HG02884 (cell line): ENCODE measurements at regions not wholly inside any gene's neighbourhood (a gene's known extent, or its start where the extent isn't known, plus 50 kb on each side); places are given as distances from the start of the nearest gene placed in this dataset.
"Not testable (repeated sequence)": the region's sequence is repeated elsewhere in the genome, so short reads cannot be mapped to it uniquely, and the experiment has no call there.

Source experiments
- ATAC-seq: cut with Tn5 transposase; IDR thresholded peaks from one replicate; pipeline ENCODE4 v1.9.1; 2021; ENCODE audit warnings: mild to moderate bottlenecking, moderate library complexity; ENCODE audit not compliant: unreplicated experiment

DNA sequence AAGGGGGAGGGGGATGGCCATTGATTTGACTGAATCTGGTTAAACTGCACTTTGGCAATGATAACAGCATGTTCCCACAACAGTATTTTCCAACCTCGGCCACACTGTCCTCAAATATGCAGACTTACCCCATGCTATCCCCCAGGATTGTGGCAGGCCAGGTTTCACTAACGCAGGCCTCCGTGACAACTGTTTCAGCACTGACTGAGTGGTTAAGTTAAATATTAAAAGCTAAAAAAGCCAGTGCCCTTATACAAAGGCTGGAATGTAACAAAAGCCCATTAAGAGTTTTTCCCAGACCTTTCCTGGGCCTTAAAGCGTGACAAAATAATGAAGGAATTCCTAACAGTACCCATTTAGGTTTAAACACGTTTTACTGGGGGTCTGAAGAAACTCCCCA, 202.9 kb downstream of the USP25 start:
- no peak for ATAC-seq

DNA sequence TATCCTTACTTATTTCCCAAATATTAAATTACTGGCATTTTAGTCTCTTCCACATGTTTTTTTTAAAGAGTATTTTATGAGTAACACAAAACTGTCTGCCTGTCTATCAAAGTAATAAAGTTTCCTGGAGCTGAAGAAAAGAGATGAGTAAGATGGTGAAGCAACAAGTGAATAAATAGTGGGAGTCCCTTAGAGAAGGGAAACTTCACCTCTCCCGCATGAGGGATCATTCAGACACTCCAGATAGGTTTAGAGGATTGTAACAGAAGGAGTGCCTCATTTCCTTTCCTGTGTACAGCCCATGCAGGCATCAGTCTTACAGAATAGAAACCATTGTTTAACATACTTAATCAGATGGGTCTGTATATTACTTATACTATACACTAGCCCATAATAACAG, 205.7 kb downstream of the USP25 start:
- ATAC-seq, result no peak

DNA sequence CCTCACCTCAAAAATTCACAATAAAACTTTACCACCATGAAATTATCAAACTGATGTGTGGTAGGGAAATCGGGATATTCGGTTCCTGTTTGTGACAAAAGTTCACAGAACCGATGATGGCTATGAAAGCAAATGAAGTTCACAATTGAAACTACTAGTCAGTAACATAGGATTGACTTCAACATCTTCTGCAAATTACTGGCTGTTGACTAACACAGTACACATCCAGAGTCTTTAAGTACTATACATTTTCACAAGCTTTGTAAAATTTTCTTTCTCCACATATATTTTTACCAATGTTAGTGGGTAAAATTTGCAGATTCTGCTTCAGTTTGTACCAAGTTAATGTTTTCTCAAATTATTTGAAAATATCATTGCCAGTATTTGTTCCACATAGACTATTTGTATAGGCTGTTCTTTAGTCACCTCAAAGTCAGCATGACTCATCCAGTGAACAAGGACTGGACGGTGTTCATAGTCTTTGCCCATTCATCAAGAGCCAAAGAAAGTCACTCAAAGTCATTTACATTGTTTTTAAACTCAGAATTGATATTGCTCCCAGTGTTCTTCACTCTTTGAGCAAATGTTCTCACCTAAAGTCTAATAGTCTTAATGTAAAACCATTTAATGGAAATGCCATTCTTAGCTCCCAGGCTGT, 213.4 kb downstream of the USP25 start:
- no peak for ATAC-seq

DNA sequence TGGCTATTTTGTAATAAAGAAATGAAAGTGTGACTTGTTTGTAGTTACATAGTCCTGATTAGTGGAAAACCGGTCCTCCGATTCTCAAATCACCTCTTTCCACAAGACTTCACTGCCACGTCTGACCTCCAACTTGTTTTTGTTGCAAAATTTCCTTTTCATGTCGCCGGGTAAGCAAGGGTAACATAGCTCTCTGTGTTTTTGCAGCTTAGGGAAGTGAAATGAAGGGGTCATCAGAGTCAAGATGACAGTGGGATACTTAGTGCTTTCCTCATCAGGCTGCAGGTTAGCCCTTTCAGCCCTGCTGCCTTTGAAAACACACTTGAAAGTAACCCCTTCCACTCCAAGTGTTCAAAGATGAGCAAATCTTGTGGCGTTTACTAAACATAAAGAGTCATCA, 217.9 kb downstream of the USP25 start:
- no peak for ATAC-seq

DNA sequence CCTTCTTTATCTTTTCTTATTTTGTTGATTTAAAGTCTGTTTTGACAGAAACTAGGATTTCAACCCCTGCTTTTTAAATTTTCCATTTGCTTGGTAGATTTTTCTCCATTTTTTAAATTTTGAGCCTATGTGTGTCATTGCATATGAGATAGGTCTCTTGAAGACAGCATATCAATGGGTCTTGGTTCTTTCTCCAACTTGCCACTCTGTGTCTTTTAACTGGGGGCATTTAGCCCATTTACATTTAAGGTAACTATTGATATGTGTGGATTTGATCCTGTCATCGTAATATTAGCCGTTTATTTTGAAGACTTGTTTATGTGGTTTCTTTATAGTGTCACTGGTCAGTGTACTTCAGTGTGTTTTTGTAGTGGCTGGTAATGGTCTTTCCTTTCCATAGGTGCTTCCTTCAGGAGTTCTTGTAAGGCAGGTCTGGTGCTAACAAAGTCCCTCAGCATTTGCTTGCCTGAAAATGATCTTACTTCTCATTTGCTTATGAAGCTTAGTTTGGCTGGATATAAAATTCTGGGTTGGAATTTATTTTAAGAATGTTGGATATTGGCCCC, 223.9 kb downstream of the USP25 start:
- no peak for ATAC-seq

DNA sequence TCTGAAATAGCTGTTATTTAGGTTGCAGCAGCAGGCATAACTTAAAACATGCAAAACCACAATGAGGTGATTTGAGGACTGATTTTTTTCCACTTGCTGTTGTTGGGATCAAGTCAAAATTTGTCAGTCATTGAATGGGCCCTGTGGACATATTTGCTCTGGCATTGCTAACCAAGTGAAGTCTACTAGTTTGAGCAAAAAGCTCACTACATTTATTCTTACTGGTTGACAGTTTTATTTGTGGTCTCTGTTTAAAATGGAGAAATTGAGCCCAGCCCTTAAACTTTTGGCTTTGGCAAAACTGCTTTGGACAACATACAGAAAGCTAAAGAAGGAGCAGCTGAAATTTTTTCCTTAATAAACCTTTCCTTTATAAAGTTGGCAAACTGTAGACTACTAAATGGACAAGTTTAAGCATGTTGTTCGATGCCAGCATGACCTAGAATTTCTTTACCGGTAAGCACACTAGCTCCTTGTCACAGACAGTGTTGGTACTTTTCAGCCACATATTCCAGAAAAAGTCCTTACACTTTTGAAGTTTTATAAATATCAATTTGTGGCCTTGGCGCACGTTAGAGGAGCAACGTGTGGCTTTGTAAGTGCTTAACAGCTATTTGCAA, 234.6 kb downstream of the USP25 start:
- no peak for ATAC-seq

DNA sequence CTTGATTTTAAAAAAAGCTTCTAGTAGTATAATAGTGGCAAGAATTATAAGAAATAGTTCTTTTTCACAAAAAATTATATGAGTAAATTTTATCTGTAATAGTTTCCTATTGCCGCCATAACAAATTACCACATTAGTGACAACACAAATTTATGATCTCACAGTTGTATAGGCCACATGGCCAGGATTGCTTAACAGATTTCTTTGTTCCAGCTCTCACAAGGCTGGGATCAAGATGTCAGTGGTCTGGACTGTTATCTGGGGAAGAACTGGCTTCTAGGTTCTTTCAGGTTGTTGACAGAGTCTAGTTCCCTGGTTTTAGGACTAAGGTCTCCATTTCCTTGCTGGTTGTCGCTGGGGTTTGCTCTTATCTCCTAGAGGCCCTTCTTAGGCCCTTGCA, 236.4 kb downstream of the USP25 start:
- ATAC-seq, result no peak

DNA sequence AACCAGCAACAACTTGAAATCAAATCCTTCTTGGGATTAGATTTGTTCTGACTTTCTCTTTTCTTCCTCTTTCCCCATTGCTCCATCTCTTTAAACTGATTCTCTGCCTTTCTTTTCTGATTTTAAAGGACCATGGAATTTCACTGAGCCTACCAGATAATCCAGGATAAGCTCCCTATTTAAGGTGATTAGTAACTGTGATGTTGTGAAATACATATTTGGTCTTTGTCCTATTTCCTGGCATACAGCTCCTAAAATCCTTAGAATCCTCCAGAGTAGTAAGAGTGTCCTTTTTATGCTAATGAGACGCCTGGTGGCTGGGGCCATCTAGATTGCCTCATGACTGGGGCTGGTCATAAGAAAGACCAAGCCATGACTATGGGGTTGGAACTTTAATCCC, 236.9 kb downstream of the USP25 start:
- no peak for ATAC-seq

DNA sequence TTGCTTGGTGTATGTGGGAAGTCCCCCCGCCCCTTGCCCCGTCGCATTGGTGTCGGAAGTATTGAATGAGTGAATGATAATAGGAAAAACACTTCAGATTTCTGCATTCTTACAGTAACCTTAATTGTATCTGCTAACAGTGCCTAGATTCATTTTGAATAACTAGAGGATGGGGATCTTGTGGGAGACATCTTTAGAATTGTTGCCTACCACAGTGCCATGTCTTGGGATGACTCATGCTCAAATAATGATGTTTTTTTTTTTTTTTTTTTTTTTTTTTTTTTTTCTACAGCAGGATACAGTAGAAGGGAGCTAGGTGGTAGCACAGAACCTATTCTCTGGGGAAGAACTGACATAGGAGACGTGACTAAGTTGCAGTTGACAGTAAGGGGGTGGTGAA, 237.9 kb downstream of the USP25 start:
- no peak for ATAC-seq

DNA sequence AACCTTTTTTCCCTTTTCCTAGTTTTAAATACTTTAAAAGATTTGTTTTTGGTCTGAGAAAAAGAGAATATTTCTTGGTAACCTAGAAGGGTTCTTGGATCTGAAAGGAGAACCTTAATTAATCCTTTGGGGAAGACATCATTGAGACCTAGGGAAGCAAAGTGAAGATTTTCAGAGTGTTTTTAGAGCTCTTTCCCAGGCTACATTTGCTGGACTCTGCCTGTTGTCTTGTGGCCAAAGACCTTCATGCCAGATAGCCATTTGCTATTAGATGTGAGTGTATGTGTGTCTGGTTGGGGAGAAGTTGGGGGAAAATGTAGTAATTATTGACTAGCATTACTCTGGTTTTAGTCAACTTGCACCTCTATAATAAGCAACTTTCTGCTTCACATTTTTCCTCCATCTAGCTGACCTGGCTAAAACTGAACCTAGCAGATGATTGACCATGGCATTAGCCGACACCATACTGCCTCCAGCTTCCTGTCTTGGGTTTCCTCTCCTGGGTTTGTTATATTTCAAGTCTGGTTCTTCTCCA, 239.1 kb downstream of the USP25 start:
- ATAC-seq, result no peak

DNA sequence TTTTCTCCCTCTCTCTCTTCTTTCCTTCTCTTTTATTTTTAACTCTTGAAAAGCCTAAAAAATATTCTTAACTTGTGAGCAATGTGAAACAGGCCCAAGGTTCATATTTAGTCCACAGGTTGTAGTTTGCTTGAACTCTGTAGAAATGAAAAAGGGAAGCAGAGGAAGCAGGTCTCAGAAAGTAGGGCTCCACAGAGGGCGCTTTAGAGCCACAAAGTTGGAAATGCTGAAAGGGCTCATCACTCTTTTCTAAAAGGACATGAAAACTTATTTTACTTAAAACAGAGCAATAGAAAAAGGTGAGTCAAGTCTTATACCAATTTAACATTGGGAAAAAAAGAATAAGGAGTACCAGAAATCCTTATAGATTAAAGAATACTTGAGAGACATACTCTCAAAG, 247.0 kb downstream of the USP25 start:
- ATAC-seq, result no peak

DNA sequence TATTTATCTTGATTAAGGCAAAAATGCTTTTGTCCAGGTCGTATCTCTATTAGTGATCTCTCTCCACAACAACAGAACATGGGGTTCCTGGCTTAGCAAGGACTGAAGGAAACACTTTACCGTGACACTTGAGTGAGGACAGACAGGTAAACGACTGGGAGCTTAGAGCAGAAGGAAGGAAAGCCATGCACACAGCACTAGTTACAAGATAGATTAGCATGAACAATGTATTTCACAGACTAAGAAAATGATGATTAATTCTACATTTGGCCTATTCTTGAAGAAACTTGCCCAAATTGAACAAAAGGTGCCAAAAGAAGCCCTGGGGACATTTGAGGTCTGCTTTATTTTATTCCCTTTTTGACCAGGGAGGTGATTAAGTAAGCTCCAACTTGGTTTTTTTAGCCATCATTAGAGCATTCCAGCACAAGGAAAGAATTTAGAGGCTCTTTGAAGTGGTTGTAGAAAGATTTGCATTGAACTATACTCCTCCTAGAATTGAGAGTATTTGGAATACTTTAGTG, 248.5 kb downstream of the USP25 start:
- ATAC-seq, result no peak

DNA sequence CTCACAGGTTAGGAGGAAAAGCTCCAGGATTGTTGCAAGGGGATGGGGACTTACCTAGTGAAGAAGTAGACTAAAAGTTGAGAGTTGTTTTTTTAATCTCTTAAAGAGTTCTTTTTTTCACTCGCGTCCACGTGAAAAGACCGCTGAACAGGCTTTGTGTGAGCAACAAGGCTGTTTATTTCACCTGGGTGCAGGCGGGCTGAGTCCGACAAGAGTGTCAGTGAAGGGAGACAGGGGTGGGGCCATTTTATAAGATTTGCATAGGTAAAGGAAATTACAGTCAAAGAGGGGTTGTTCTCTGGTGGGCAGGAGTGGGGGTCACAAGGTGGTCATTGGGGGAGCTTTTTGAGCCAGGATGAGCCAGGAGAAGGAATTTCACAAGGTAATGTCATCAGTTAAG, 249.7 kb downstream of the USP25 start:
- ATAC-seq, result not testable (repeated sequence)

DNA sequence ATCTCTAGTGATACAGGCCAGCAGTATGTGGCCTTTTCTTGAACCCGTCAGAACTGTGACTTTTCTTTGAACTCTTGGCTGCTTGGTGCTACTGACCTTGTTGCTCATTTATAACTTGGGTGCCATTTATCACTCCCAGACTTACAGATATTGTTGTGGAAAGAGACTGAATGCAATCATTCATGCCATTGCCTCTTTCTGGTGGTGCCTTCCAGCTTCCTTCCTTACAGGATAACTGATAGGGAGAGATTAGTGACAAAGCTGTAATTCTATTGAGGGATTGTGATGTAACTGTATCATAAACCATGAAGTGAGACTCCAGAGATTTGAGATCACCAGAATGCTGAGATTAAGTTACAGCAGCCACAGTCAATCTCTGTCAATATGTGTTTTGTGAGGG, 256.5 kb downstream of the USP25 start:
- no peak for ATAC-seq

DNA sequence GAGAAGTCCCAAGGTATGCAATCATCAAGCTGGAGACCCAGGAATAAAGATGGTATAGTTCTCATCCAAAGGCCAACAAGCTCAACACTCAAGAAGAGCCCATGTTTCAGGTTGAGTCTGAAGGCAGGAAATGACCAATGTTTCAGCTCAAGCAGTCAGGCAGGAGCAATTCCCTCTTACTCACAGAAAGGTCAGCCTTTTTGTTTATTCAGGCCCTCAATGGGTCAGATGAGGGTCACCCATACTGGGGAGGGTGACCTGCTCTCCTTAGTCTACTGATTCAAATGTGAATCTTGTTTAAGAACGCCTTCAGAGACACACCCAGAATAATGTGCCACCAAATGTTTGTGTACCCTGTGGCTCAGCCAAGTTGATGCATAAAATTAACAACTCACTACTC, 262.4 kb downstream of the USP25 start:
- ATAC-seq, result no peak

DNA sequence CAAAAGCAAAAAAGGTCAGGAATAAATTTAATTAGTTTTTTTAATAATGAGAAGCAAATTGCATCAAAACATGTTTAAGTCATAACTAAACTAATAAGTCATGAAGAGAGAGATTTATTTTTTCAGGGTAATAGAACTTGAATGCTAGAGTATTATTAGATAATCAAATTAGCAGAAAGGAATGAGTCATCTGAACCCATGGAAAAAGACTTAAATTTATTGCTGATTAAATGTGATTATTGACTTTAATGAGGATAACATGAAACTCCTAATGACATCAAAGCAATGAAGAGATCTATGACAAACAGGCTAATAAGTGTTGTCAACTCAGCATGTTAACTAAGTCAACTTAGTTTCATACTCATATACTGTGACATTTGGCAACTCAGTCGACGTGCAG, 264.2 kb downstream of the USP25 start:
- no peak for ATAC-seq

DNA sequence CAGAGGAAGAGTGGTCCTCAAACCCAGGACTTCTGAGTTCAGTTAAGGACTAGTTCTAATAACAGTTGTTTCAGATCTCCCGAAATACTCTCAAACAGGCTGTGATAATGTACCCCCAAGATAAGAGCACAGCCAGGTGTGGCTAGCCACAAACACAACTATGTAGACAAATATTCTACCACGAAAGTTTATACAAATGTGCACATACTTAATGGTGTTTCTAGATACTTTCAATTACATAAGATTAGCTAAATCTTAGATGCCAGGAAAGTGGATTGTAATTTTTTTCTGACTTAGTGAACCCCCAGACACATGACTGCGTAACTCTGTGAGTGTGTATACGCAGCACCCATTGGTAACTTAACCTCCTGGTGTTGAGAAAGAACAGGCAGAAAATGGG, 270.0 kb downstream of the USP25 start:
- no peak for ATAC-seq

DNA sequence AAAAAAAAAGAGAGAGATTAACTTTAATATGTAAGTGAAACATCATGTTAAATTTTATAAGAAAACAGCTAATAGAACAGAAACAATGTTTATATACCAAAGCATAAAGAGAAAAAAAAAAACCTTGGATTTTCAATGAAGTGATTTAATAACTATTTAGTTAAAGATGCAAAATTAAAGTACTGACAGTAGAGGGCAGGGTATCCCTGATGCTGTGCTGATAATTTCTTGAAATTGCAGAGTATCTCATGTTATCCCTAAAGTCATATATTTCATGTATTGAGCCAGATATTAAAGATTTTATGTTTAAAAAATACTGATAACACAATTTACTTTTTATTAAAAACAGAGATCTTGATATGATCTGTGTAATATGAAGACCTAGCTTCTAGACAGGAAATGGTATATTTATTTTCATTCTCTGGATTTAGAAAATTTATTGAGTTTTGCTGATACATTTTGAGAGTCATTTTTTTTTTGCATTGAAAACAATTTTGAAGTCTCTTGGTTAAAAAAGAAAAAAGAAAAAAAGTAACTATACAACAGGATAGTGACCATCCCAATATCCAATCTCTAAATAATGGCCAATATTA, 273.2 kb downstream of the USP25 start:
- ATAC-seq, result no peak

DNA sequence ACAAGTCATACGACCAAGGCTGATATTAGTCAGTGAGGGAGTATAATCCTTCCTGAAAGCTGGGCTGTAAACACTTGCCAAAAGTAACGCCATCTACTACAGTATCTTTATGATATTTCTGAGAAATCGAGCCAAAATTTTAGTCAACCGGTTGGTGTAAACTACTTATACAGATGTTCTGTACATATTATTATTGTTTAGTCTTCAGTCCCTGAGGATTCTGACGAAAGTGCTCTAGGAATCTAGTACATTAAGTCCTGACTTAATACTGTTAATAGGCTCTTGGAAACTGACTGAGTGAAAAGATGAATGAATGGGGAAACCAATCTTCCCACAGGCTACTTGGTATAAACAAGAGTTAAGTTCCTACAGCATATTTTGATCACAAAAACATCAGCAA, 274.3 kb downstream of the USP25 start:
- ATAC-seq, result no peak

DNA sequence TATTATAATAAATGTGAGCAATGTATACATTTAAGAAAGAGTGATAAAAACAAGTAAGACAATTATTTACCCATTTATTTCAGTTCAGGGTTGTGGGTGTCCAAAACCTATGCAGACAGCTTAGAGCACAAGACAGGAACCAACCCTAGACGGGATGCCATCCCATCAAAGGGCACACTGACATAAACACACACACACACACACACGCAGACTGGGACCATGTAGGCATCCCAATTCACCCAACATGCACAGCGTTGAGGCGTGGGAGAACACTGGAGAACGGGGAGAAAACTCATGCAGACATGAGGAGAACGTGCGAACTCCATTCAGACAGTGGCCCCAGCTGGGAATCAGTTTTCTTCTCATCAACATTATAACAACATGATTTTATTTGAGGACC, 274.7 kb downstream of the USP25 start:
- no peak for ATAC-seq

DNA sequence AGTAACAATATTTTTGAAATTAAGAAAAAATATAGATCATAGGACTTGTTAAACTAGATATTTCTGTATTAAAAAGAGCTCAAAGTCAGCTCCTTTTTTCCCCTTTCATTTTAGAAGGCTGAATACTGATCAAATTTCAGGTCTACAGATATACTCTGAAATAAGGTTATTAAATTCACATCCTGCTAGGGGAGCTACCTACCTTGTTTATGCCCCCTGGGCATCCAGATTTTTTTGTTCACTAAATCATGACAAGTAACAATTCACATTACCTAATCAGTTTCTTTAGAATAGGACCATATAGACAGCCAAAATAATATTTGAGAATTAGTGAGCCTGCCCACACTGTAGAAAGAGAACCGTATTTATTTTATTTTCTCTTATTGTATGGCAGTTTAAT, 276.2 kb downstream of the USP25 start:
- no peak for ATAC-seq

DNA sequence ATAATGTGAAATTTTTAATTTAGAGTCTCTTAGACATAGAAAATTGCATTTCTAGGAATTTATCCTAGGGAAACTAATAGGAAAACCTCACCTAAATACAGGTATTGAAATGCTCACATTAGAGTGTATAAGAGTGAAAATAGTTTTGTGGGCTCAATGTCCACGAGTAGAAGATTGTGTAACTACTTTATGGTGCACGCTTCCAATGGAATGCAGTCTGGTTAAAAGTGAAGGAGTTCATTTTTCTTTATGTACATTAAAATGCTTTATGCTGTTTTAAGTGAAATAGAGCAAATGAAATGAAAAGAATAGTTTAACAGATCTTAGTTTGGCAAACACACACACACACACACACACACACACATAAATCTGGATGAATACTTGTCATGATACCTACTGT, 278.2 kb downstream of the USP25 start:
- ATAC-seq, result no peak
